ENCODE measurements at regions not wholly inside any gene's neighbourhood (a gene's known extent, or its start where the extent isn't known, plus 50 kb on each side); places are given as distances from the start of the nearest gene placed in this dataset.

DNA sequence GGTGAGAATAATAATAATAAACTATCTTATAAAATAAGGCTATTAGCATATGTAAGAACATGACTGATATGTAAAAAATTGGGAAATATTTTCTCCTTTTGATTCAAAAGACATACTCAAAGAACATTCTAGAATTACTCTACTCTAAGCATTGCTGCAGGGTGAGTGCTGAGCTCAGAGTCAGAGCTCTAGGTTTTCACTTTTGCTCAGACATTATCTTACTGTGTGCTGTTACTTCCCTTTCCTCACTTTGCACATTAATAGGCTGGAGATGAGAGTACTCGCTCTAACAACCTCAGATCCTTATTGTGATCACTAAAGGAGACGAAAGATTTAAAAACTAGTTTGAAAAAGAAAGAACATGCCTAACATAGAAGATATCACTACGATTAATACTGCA is 99.4 kb upstream of the C9orf72 start:
- ATAC-seq (no peak), DNase-seq (ENCODE audit: low read depth, low spot score) (no peak)
- ChIA-PET POLR2A (no interaction called here), CTCF (no interaction called here), RAD21 (ENCODE audit: low non-redundant PET in 1 of 2, low total read pairs in 2 of 2, uncharacterized antibody in 2 of 2, unreplicated experiment in 2 of 2) (no interaction called here)
- H3K4me3 ChIP-seq (replicated peaks in 1 of 2; ENCODE audit: low read depth in 1 of 2, low read length in 2 of 2): no peak overlapping the region
- H3K4me1 ChIP-seq (ENCODE audit: control insufficient read depth in 1 of 2, insufficient read depth in 2 of 2, low read length in 2 of 2): no peaks in the 10 kb centered on the region
- no peaks in the 10 kb centered on the region for H3K9me2 ChIP-seq (ENCODE audit: insufficient read depth)
- H3K9me3 ChIP-seq (ENCODE audit: control insufficient read depth in 1 of 2, insufficient read depth in 1 of 2, low read depth in 1 of 2, low read length in 2 of 2): no peaks in the 10 kb centered on the region
- no peaks in the 10 kb centered on the region for H3K79me2 ChIP-seq (ENCODE audit: insufficient read depth, low read length)
- H3K36me3 ChIP-seq (ENCODE audit: control insufficient read depth in 1 of 2, insufficient read depth in 2 of 2, low read length in 2 of 2): no peaks in the 10 kb centered on the region
- no peaks in the 10 kb centered on the region for H4K20me1 ChIP-seq (ENCODE audit: insufficient read depth)
- no peak overlapping the region for H2AFZ ChIP-seq (ENCODE audit: low read depth, low read length, poor library complexity, severe bottlenecking)
- no TSS peak for BruUV-seq (replicated peaks)
- H3K27ac ChIP-seq (ENCODE audit: low read depth, low read length): no peak overlapping the region
- H3K9ac ChIP-seq (ENCODE audit: low read length): no peak overlapping the region
- TF ChIP-seq CEBPB (IDR thresholded peaks at IDR 0.05; ENCODE audit: low read depth) (no peak), RAD21 (IDR thresholded peaks at IDR 0.05; ENCODE audit: low read depth) (no peak), SP1 (IDR thresholded peaks at IDR 0.05; ENCODE audit: low read depth) (no peak), ZFX (IDR thresholded peaks at IDR 0.05) (no peak)
- TF ChIP-seq, protein P1, sequence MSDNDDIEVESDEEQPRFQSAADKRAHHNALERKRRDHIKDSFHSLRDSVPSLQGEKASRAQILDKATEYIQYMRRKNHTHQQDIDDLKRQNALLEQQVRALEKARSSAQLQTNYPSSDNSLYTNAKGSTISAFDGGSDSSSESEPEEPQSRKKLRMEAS (IDR thresholded peaks at IDR 0.05): no peak
- TF ChIP-seq, protein P2, sequence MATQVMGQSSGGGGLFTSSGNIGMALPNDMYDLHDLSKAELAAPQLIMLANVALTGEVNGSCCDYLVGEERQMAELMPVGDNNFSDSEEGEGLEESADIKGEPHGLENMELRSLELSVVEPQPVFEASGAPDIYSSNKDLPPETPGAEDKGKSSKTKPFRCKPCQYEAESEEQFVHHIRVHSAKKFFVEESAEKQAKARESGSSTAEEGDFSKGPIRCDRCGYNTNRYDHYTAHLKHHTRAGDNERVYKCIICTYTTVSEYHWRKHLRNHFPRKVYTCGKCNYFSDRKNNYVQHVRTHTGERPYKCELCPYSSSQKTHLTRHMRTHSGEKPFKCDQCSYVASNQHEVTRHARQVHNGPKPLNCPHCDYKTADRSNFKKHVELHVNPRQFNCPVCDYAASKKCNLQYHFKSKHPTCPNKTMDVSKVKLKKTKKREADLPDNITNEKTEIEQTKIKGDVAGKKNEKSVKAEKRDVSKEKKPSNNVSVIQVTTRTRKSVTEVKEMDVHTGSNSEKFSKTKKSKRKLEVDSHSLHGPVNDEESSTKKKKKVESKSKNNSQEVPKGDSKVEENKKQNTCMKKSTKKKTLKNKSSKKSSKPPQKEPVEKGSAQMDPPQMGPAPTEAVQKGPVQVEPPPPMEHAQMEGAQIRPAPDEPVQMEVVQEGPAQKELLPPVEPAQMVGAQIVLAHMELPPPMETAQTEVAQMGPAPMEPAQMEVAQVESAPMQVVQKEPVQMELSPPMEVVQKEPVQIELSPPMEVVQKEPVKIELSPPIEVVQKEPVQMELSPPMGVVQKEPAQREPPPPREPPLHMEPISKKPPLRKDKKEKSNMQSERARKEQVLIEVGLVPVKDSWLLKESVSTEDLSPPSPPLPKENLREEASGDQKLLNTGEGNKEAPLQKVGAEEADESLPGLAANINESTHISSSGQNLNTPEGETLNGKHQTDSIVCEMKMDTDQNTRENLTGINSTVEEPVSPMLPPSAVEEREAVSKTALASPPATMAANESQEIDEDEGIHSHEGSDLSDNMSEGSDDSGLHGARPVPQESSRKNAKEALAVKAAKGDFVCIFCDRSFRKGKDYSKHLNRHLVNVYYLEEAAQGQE (IDR thresholded peaks at IDR 0.05; ENCODE audit: low read depth): no peak
- TF ChIP-seq, protein P3, sequence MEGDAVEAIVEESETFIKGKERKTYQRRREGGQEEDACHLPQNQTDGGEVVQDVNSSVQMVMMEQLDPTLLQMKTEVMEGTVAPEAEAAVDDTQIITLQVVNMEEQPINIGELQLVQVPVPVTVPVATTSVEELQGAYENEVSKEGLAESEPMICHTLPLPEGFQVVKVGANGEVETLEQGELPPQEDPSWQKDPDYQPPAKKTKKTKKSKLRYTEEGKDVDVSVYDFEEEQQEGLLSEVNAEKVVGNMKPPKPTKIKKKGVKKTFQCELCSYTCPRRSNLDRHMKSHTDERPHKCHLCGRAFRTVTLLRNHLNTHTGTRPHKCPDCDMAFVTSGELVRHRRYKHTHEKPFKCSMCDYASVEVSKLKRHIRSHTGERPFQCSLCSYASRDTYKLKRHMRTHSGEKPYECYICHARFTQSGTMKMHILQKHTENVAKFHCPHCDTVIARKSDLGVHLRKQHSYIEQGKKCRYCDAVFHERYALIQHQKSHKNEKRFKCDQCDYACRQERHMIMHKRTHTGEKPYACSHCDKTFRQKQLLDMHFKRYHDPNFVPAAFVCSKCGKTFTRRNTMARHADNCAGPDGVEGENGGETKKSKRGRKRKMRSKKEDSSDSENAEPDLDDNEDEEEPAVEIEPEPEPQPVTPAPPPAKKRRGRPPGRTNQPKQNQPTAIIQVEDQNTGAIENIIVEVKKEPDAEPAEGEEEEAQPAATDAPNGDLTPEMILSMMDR (IDR thresholded peaks at IDR 0.05 in 2 of 3, conservative IDR thresholded peaks at IDR 0.05 in 1 of 3; ENCODE audit: borderline replicate concordance in 1 of 3, insufficient read depth in 1 of 3, low read depth in 2 of 3, low read length in 2 of 3): no peak
- H3K27me3 ChIP-seq (ENCODE audit: insufficient read depth, low read length): no peaks in the 10 kb centered on the region; the same call in 1 of the 2 replicates
- no peak overlapping the region for H3K4me2 ChIP-seq (ENCODE audit: low read length)
- intact Hi-C loops (cut with micrococcal nuclease): no loop called here
